ENCODE measurements at regions not wholly inside any gene's neighbourhood (a gene's known extent, or its start where the extent isn't known, plus 50 kb on each side); places are given as distances from the start of the nearest gene placed in this dataset.

GRCh38 chr11:134640971-134641968, 229.2 kb upstream of the B3GAT1 start:
- no peaks in the 10 kb centered on the region for H3K36me3 ChIP-seq
- peaks cover 8% of the 10 kb centered on the region for H3K27me3 ChIP-seq
- intact Hi-C loops (cut with DNase I; ENCODE audit: low total_unique reads) = no loop called here
- in situ Hi-C loops (cut with MboI; ENCODE audit: low pct_ligation_motif_present in 1 of 4, low pct_unique_long_range_greater_than_20kb in 1 of 4, low sequenced_read_pairs in 3 of 4) = no loop called here
- DNase-seq = no peak
- no peak overlapping the region for H3K4me3 ChIP-seq
- H3K4me1 ChIP-seq = no peaks in the 10 kb centered on the region
- H3K27ac ChIP-seq = no peak overlapping the region
- WGBS, 2 donors (ENCODE audit: low coverage in 1 of 2) = 81 to 85% methylated on average over 3 to 17 of the region's 17 CpGs
- TF ChIP-seq POLR2AphosphoS5 (IDR thresholded peaks at IDR 0.05) = no peak
- TF ChIP-seq, protein P1, sequence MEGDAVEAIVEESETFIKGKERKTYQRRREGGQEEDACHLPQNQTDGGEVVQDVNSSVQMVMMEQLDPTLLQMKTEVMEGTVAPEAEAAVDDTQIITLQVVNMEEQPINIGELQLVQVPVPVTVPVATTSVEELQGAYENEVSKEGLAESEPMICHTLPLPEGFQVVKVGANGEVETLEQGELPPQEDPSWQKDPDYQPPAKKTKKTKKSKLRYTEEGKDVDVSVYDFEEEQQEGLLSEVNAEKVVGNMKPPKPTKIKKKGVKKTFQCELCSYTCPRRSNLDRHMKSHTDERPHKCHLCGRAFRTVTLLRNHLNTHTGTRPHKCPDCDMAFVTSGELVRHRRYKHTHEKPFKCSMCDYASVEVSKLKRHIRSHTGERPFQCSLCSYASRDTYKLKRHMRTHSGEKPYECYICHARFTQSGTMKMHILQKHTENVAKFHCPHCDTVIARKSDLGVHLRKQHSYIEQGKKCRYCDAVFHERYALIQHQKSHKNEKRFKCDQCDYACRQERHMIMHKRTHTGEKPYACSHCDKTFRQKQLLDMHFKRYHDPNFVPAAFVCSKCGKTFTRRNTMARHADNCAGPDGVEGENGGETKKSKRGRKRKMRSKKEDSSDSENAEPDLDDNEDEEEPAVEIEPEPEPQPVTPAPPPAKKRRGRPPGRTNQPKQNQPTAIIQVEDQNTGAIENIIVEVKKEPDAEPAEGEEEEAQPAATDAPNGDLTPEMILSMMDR (IDR thresholded peaks at IDR 0.05) = no peak
- TF ChIP-seq POLR2A (IDR thresholded peaks at IDR 0.05) = no peak
- TF ChIP-seq EP300 (IDR thresholded peaks at IDR 0.05; ENCODE audit: low read depth) = no peak
- no peaks in the 10 kb centered on the region for H3K9me3 ChIP-seq

DNA sequence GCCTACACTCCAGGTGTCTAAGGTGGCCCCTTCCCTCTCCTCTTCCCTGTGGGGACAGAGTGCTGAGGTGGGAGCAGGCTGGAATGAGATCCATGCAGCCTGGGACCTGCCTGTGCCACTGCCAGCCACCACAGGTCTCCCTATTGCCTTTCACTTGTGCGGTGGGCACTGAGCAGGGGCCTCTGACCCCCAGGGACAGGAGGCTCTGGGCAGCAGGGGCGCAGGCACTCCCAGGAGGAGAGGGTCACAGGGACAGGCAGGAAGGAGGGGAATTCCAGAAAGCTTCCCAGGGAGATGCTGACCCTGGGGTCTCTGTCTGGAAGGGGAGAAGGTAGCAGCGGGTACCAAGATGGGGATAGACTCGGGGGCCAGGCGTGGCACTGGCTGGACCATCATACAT, 228.5 kb upstream of the B3GAT1 start:
- in situ Hi-C loops (cut with MboI; ENCODE audit: low pct_ligation_motif_present in 1 of 4, low pct_unique_long_range_greater_than_20kb in 1 of 4, low sequenced_read_pairs in 3 of 4) = no loop called here
- H3K9me3 ChIP-seq = no peaks in the 10 kb centered on the region
- H3K36me3 ChIP-seq = no peaks in the 10 kb centered on the region
- H3K27me3 ChIP-seq = peaks cover 8% of the 10 kb centered on the region
- no peaks in the 10 kb centered on the region for H3K4me1 ChIP-seq
- WGBS, 2 donors (ENCODE audit: low coverage in 1 of 2) = 92% methylated on average over 5 of the region's 5 CpGs; no CpG with 5 or more reads in 1 of the 2 donors
- TF ChIP-seq, protein P1 (IDR thresholded peaks at IDR 0.05) = no peak
- TF ChIP-seq POLR2AphosphoS5 (IDR thresholded peaks at IDR 0.05) (no peak), EP300 (IDR thresholded peaks at IDR 0.05; ENCODE audit: low read depth) (no peak), POLR2A (IDR thresholded peaks at IDR 0.05) (no peak)
- intact Hi-C loops (cut with DNase I; ENCODE audit: low total_unique reads) = no loop called here
- H3K27ac ChIP-seq = no peak overlapping the region
- no peak overlapping the region for H3K4me3 ChIP-seq
- no peak for DNase-seq

DNA sequence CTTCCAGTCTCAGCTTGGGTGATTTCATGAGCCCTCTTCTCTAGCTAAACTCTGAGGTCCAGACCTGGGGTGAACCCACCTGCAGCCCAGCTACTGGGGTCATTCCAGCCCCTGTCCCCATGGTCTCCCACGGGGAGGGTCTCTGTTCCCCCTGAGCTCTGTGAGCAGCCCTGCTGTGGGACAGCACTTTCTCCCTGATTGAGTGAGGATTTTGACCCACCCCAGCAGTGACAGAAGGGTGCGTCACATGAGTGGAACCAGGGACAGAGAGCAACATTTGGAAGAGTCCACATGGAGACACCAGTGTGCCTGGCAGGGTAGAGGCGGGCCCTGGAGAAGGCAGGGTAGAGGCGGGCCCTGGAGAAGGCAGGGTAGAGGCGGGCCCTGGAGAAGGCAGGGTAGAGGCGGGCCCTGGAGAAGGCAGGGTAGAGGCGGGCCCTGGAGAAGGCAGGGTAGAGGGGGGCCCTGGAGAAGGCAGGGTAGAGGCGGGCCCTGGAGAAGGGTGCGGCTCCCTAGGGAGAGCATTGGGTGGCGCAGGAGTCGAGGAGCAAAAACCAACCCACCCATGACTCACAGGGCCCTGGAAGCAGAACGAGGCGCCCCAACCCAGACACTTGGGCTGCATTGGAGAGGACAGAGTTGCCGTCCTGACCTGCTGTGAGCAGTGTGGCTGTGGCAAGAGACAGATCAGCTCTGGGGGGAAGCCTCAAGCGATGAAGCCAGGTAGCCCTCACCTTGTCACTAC, 227.7 kb upstream of the B3GAT1 start:
- peak; percentile 64 for DNase-seq
- TF ChIP-seq POLR2AphosphoS5 (IDR thresholded peaks at IDR 0.05) (no peak), POLR2A (IDR thresholded peaks at IDR 0.05) (no peak), EP300 (IDR thresholded peaks at IDR 0.05; ENCODE audit: low read depth) (no peak)
- TF ChIP-seq, protein P1 (IDR thresholded peaks at IDR 0.05) = no peak
- H3K27ac ChIP-seq = no peak overlapping the region
- no peak overlapping the region for H3K4me3 ChIP-seq
- WGBS, 2 donors (ENCODE audit: low coverage in 1 of 2) = 40 to 65% methylated on average over 1 to 13 of the region's 15 CpGs
- H3K27me3 ChIP-seq = peaks cover 8% of the 10 kb centered on the region
- H3K9me3 ChIP-seq = no peaks in the 10 kb centered on the region
- in situ Hi-C loops (cut with MboI; ENCODE audit: low pct_ligation_motif_present in 1 of 4, low pct_unique_long_range_greater_than_20kb in 1 of 4, low sequenced_read_pairs in 3 of 4) (no loop called here), intact Hi-C loops (cut with DNase I; ENCODE audit: low total_unique reads) (no loop called here)
- no peaks in the 10 kb centered on the region for H3K4me1 ChIP-seq
- no peaks in the 10 kb centered on the region for H3K36me3 ChIP-seq

- Histone ChIP-seq H3K9me3 (no peaks in the 10 kb centered on the region), H3K27me3 (peaks cover 8% of the 10 kb centered on the region), H3K4me3 (no peak overlapping the region), H3K36me3 (no peaks in the 10 kb centered on the region), H3K27ac (no peak overlapping the region), H3K4me1 (no peaks in the 10 kb centered on the region)
- TF ChIP-seq POLR2AphosphoS5 (IDR thresholded peaks at IDR 0.05) (no peak), EP300 (IDR thresholded peaks at IDR 0.05; ENCODE audit: low read depth) (no peak), POLR2A (IDR thresholded peaks at IDR 0.05) (no peak)
- TF ChIP-seq, protein P1 (IDR thresholded peaks at IDR 0.05) = no peak
- WGBS, 2 donors (ENCODE audit: low coverage in 1 of 2) = 52 to 66% methylated on average over 5 to 10 of the region's 10 CpGs
- no peak for DNase-seq
- intact Hi-C loops (cut with DNase I; ENCODE audit: low total_unique reads) (no loop called here), in situ Hi-C loops (cut with MboI; ENCODE audit: low pct_ligation_motif_present in 1 of 4, low pct_unique_long_range_greater_than_20kb in 1 of 4, low sequenced_read_pairs in 3 of 4) (no loop called here)
These were observed 226.9 kb upstream of the B3GAT1 start for GRCh38 chr11:134638796-134639430.
